SK-N-SH treated with all-trans-retinoic acid at 6 μM for 48 hours (cell line): ENCODE measurements at regions not wholly inside any gene's neighbourhood (a gene's known extent, or its start where the extent isn't known, plus 50 kb on each side); places are given as distances from the start of the nearest gene placed in this dataset.

Source experiments
- ATAC-seq: fragments of 200-7000 bp; cut with Tn5 transposase; 3 replicates; pipeline ENCODE4 v1.9.1; 2020; ENCODE audit warnings: mild to moderate bottlenecking, moderate library complexity
- ARNTL ChIP-seq: fragments of 450-650 bp; formaldehyde crosslinking; IDR thresholded peaks from 2 replicates; pipeline ENCODE4 v1.5.0; 2020; ENCODE audit warnings: low read depth, mild to moderate bottlenecking, moderate library complexity, borderline replicate concordance
- BACH2 ChIP-seq: fragments of 250-450 bp; sonication (Bioruptor Pico); IDR thresholded peaks from 2 replicates; pipeline ENCODE4 v1.9.0; 2021; ENCODE audit warnings: mild to moderate bottlenecking, borderline replicate concordance
- CSDC2 ChIP-seq: fragments of 250-450 bp; sonication (Bioruptor Pico); IDR thresholded peaks from 2 replicates; pipeline ENCODE4 v1.5.0; 2020; ENCODE audit warnings: mild to moderate bottlenecking, moderate library complexity
- ESRRG ChIP-seq: fragments of 250-450 bp; sonication (Bioruptor Pico); IDR thresholded peaks from 2 replicates; pipeline ENCODE4 v1.6.1; 2021; ENCODE audit warnings: mild to moderate bottlenecking
- GLIS3 ChIP-seq: fragments of 250-450 bp; sonication (Bioruptor Pico); IDR thresholded peaks from 2 replicates; pipeline ENCODE4 v1.5.0; 2020; ENCODE audit warnings: mild to moderate bottlenecking, moderate library complexity
- ISL1 ChIP-seq: fragments of 250-450 bp; sonication (Bioruptor Pico); IDR thresholded peaks from 2 replicates; pipeline ENCODE4 v2.1.2; 2022; ENCODE audit warnings: mild to moderate bottlenecking, moderate library complexity
- OSR1 ChIP-seq: fragments of 250-450 bp; sonication (Bioruptor Pico); IDR thresholded peaks from 2 replicates; pipeline ENCODE4 v1.8.0; 2022; ENCODE audit warnings: moderate library complexity, mild to moderate bottlenecking, inconsistent platforms
- PPARA ChIP-seq: fragments of 250-450 bp; sonication (Bioruptor Pico); IDR thresholded peaks from 2 replicates; pipeline ENCODE4 v1.5.0; 2020; ENCODE audit warnings: mild to moderate bottlenecking, borderline replicate concordance
- RARB ChIP-seq: fragments of 250-450 bp; sonication (Bioruptor Pico); IDR thresholded peaks from 2 replicates; pipeline ENCODE4 v1.8.0; 2021; ENCODE audit warnings: mild to moderate bottlenecking, moderate library complexity
- SNAI2 ChIP-seq: fragments of 250-450 bp; sonication (Bioruptor Pico); IDR thresholded peaks from 2 replicates; pipeline ENCODE4 v1.5.0; 2020; ENCODE audit warnings: mild to moderate bottlenecking, moderate library complexity
- TCF4 ChIP-seq: fragments of 250-450 bp; sonication (Bioruptor Pico); IDR thresholded peaks from 2 replicates; pipeline ENCODE4 v1.8.0; 2021; ENCODE audit warnings: mild to moderate bottlenecking, moderate library complexity, borderline replicate concordance
- TOX ChIP-seq: fragments of 250-450 bp; sonication (Bioruptor Pico); IDR thresholded peaks from 2 replicates; pipeline ENCODE4 v1.8.0; 2021; ENCODE audit warnings: mild to moderate bottlenecking, moderate library complexity, borderline replicate concordance
- ZC3H10 ChIP-seq: fragments of 250-450 bp; sonication (Bioruptor Pico); IDR thresholded peaks from 2 replicates; pipeline ENCODE4 v1.5.1; 2021; ENCODE audit warnings: mild to moderate bottlenecking, moderate library complexity
- ZFP3 ChIP-seq: fragments of 250-450 bp; sonication (Bioruptor Pico); IDR thresholded peaks from 2 replicates; pipeline ENCODE4 v1.5.0; 2020; ENCODE audit warnings: mild to moderate bottlenecking, moderate library complexity
- ZFP30 ChIP-seq: fragments of 450-650 bp; formaldehyde crosslinking; IDR thresholded peaks from 2 replicates; pipeline ENCODE4 v1.5.0; 2022; ENCODE audit warnings: mild to moderate bottlenecking, moderate library complexity
- ZNF565 ChIP-seq: fragments of 450-650 bp; formaldehyde crosslinking; conservative IDR thresholded peaks from 2 replicates; pipeline ENCODE4 v1.5.0; 2020; ENCODE audit warnings: low read depth, mild to moderate bottlenecking, moderate library complexity
- ZNF70 ChIP-seq: fragments of 450-650 bp; formaldehyde crosslinking; IDR thresholded peaks from 2 replicates; pipeline ENCODE4 v1.5.0; 2020; ENCODE audit warnings: mild to moderate bottlenecking, moderate library complexity
- ZNF8 ChIP-seq: fragments of 450-650 bp; formaldehyde crosslinking; IDR thresholded peaks from 2 replicates; pipeline ENCODE4 v1.5.0; 2020; ENCODE audit warnings: mild to moderate bottlenecking, moderate library complexity
- TF ChIP-seq, protein P1 (sequence below): fragments of 250-450 bp; sonication (Bioruptor Pico); IDR thresholded peaks from 2 replicates; pipeline ENCODE4 v1.8.0; 2021; ENCODE audit warnings: low read depth, mild to moderate bottlenecking, moderate library complexity, borderline replicate concordance
- TF ChIP-seq, protein P2 (sequence below): fragments of 250-450 bp; sonication (Bioruptor Pico); IDR thresholded peaks from 2 replicates; pipeline ENCODE4 v1.5.0; 2020; ENCODE audit warnings: mild to moderate bottlenecking, moderate library complexity
- TF ChIP-seq, protein P3 (sequence below): fragments of 250-450 bp; sonication (Bioruptor Pico); IDR thresholded peaks from 2 replicates; pipeline ENCODE4 v1.5.1; 2021; ENCODE audit warnings: mild to moderate bottlenecking, moderate library complexity
- TF ChIP-seq, protein P4 (sequence below): fragments of 250-450 bp; sonication (Bioruptor Pico); IDR thresholded peaks from 2 replicates; pipeline ENCODE4 v1.5.1; 2020; ENCODE audit warnings: low read depth, mild to moderate bottlenecking, moderate library complexity
- TF ChIP-seq, protein P5 (sequence below): fragments of 250-450 bp; sonication (Bioruptor Pico); IDR thresholded peaks from 2 replicates; pipeline ENCODE4 v1.8.0; 2020; ENCODE audit warnings: mild to moderate bottlenecking, moderate library complexity, borderline replicate concordance

DNA sequence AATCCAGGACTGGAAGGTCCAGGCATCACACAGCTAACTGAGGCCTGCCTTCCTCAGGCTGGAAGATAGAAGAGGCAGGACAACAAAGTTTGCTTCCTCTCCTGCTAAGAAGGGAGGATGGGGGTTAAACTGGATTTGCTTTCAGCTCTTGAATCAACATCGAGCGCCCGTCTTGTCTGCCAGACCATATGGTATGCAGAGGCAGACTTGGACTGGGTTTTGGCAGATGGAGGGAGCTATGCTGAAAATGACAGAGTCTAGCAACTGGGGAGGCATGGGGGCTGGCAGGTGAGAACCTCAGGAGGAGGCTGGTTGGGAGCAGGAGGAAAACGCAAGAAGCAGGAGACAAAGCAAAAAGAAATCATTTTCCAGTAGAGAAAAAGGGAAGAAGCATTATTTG is 289.5 kb upstream of the IL12B start:
- ATAC-seq = no peak
- TF ChIP-seq ZC3H10 (no peak), ZNF565 (no peak), CSDC2 (CRISPR knock-in tag) (no peak)
- TF ChIP-seq, protein P1, sequence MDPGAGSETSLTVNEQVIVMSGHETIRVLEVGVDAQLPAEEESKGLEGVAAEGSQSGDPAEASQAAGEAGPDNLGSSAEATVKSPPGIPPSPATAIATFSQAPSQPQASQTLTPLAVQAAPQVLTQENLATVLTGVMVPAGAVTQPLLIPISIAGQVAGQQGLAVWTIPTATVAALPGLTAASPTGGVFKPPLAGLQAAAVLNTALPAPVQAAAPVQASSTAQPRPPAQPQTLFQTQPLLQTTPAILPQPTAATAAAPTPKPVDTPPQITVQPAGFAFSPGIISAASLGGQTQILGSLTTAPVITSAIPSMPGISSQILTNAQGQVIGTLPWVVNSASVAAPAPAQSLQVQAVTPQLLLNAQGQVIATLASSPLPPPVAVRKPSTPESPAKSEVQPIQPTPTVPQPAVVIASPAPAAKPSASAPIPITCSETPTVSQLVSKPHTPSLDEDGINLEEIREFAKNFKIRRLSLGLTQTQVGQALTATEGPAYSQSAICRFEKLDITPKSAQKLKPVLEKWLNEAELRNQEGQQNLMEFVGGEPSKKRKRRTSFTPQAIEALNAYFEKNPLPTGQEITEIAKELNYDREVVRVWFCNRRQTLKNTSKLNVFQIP (CRISPR knock-in tag) = no peak
- TF ChIP-seq, all 23 proteins: peak for 0

DNA sequence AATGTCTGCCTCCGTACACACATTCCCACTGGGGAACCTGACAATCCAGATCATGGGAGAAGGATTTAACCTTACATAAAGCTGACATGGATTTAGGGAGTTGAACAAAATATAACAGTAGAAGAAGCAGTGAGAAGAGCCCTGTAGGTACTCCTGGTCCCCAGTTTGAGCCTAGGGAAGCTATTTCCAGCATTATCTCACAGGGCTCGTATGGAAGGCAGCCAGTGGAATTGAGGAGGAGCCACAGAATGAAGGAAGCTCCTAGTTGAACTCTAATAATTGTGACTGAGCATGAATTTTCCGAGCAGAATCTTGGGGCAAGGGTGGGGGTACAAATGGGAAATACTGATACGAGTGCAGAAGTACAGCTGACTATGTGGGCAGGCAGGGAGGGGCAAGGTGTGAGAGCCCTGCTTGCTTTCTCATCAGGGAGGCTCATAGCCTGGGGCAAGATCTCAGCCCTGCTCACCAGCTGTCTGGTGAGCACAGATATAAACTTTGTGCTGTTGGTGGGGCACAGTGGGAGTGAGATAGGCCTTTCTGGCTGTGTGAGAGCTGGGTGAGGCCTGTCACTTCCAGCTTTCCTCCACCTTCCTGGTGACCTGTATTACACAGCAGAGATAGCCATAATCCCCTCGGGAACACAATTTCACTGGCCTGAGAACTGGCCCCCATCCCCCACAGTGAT is 290.7 kb upstream of the IL12B start:
- ATAC-seq = no peak
- TF ChIP-seq TCF4 = no peak
- no peak for TF ChIP-seq ZNF8
- TF ChIP-seq ISL1 = no peak
- no peak for TF ChIP-seq ZFP30 (CRISPR knock-in tag)
- TF ChIP-seq, protein P2, sequence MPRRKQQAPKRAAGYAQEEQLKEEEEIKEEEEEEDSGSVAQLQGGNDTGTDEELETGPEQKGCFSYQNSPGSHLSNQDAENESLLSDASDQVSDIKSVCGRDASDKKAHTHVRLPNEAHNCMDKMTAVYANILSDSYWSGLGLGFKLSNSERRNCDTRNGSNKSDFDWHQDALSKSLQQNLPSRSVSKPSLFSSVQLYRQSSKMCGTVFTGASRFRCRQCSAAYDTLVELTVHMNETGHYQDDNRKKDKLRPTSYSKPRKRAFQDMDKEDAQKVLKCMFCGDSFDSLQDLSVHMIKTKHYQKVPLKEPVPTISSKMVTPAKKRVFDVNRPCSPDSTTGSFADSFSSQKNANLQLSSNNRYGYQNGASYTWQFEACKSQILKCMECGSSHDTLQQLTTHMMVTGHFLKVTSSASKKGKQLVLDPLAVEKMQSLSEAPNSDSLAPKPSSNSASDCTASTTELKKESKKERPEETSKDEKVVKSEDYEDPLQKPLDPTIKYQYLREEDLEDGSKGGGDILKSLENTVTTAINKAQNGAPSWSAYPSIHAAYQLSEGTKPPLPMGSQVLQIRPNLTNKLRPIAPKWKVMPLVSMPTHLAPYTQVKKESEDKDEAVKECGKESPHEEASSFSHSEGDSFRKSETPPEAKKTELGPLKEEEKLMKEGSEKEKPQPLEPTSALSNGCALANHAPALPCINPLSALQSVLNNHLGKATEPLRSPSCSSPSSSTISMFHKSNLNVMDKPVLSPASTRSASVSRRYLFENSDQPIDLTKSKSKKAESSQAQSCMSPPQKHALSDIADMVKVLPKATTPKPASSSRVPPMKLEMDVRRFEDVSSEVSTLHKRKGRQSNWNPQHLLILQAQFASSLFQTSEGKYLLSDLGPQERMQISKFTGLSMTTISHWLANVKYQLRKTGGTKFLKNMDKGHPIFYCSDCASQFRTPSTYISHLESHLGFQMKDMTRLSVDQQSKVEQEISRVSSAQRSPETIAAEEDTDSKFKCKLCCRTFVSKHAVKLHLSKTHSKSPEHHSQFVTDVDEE (CRISPR knock-in tag) = no peak
- no peak for TF ChIP-seq CSDC2 (CRISPR knock-in tag)
- TF ChIP-seq ARNTL (CRISPR knock-in tag) = no peak
- TF ChIP-seq, protein P3, sequence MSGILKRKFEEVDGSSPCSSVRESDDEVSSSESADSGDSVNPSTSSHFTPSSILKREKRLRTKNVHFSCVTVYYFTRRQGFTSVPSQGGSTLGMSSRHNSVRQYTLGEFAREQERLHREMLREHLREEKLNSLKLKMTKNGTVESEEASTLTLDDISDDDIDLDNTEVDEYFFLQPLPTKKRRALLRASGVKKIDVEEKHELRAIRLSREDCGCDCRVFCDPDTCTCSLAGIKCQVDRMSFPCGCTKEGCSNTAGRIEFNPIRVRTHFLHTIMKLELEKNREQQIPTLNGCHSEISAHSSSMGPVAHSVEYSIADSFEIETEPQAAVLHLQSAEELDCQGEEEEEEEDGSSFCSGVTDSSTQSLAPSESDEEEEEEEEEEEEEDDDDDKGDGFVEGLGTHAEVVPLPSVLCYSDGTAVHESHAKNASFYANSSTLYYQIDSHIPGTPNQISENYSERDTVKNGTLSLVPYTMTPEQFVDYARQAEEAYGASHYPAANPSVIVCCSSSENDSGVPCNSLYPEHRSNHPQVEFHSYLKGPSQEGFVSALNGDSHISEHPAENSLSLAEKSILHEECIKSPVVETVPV (CRISPR knock-in tag) = no peak
- no peak for TF ChIP-seq ESRRG (CRISPR knock-in tag)
- TF ChIP-seq, protein P4, sequence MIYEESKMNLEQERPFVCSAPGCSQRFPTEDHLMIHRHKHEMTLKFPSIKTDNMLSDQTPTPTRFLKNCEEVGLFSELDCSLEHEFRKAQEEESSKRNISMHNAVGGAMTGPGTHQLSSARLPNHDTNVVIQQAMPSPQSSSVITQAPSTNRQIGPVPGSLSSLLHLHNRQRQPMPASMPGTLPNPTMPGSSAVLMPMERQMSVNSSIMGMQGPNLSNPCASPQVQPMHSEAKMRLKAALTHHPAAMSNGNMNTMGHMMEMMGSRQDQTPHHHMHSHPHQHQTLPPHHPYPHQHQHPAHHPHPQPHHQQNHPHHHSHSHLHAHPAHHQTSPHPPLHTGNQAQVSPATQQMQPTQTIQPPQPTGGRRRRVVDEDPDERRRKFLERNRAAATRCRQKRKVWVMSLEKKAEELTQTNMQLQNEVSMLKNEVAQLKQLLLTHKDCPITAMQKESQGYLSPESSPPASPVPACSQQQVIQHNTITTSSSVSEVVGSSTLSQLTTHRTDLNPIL (CRISPR knock-in tag) = no peak
- no peak for TF ChIP-seq ZC3H10
- no peak for TF ChIP-seq PPARA (CRISPR knock-in tag)
- no peak for TF ChIP-seq ZNF70
- no peak for TF ChIP-seq SNAI2
- TF ChIP-seq, protein P5, sequence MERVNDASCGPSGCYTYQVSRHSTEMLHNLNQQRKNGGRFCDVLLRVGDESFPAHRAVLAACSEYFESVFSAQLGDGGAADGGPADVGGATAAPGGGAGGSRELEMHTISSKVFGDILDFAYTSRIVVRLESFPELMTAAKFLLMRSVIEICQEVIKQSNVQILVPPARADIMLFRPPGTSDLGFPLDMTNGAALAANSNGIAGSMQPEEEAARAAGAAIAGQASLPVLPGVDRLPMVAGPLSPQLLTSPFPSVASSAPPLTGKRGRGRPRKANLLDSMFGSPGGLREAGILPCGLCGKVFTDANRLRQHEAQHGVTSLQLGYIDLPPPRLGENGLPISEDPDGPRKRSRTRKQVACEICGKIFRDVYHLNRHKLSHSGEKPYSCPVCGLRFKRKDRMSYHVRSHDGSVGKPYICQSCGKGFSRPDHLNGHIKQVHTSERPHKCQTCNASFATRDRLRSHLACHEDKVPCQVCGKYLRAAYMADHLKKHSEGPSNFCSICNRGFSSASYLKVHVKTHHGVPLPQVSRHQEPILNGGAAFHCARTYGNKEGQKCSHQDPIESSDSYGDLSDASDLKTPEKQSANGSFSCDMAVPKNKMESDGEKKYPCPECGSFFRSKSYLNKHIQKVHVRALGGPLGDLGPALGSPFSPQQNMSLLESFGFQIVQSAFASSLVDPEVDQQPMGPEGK (CRISPR knock-in tag) = no peak
- no peak for TF ChIP-seq GLIS3
- TF ChIP-seq, protein P1 (CRISPR knock-in tag) = no peak

DNA sequence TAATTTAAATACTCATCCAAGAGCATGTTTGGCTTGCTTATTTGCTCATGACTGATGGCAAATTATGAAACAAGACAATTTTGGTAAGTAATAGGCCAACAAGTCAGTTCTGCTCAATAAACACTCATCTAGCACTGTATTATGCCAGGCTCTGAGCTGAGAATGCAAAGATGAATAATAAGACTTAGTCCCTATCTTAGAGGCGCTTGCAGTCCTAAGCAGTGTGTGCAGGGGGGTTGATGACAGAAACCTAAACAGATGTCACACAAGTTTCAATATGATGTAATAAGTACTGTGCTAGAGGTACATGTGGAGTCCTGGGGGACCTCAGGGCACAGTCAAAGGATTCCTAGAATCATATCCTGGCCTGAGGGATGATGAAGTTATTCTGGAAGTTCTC is 287.6 kb upstream of the ADRA1B start:
- ATAC-seq = no peak
- TF ChIP-seq GLIS3 = no peak
- no peak for TF ChIP-seq ZC3H10
- TF ChIP-seq SNAI2 = no peak
- no peak for TF ChIP-seq ZNF565
- TF ChIP-seq ARNTL (CRISPR knock-in tag) = no peak
- no peak for TF ChIP-seq RARB (CRISPR knock-in tag)
- no peak for TF ChIP-seq TOX (CRISPR knock-in tag)
- TF ChIP-seq, protein P4 (CRISPR knock-in tag) = no peak
- TF ChIP-seq ZNF70 = no peak
- TF ChIP-seq, protein P5 (CRISPR knock-in tag) = no peak
- no peak for TF ChIP-seq ESRRG (CRISPR knock-in tag)
- TF ChIP-seq ZFP3 (CRISPR knock-in tag) = no peak
- no peak for TF ChIP-seq PPARA (CRISPR knock-in tag)
- no peak for TF ChIP-seq OSR1 (CRISPR knock-in tag)
- no peak for TF ChIP-seq BACH2 (CRISPR knock-in tag)
